ENCODE measurements at regions not wholly inside any gene's neighbourhood (a gene's known extent, or its start where the extent isn't known, plus 50 kb on each side); places are given as distances from the start of the nearest gene placed in this dataset.

- DNase-seq (ENCODE audit: extremely low read depth in 1 of 11, low read depth in 9 of 11, low spot score in 4 of 11), result peak in 1 of 11 donors; percentile 12
Observed at GRCh38 chr17:416293-417206, 63.9 kb upstream of the RPH3AL start.

- no peak for DNase-seq (ENCODE audit: extremely low read depth in 1 of 11, low read depth in 9 of 11, low spot score in 4 of 11)
Observed at GRCh38 chr17:413706-414380, 61.2 kb upstream of the RPH3AL start.

GRCh38 chr17:413016-413350 lies 60.4 kb upstream of the RPH3AL start:
- DNase-seq (ENCODE audit: extremely low read depth in 1 of 11, low read depth in 9 of 11, low spot score in 4 of 11), result no peak

- DNase-seq (ENCODE audit: extremely low read depth in 1 of 11, low read depth in 9 of 11, low spot score in 4 of 11), result peak in 3 of 11 donors; percentile 47 to 55 (median 50)
Observed at GRCh38 chr17:412211-413015, 59.8 kb upstream of the RPH3AL start.

DNA sequence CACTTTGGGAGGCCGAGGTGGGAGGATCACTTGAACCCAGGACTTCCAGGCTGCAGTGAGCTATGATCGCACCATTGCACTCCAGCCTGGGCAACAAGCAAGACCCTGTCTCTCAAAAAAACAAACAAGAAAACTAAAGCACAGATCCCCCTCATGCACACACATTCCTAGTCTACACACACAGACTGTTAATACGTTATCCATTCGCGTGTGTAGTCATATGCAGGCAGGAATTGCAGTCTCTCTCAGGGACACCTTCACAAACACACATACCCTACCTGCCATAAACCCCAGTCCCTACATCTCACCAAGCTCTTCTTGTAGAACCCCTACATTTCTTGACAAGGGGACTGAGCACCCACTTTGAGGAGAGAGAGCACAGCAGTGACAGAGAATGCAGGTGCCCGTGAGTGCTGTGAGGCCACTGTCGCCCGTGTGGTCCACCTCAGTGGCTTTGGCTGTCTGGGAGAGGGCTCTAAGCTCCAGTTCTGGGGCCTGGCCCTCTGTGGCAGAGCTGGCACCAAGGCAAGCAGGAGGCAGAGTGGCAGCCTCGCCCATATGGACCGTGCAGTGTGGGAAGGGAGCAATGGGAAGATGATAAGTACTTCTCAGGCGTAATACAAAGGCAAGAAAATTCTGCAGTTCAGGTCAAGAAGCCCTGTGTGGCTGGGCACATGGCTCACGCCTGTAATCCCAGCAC lies 59.0 kb upstream of the RPH3AL start:
- DNase-seq (ENCODE audit: extremely low read depth in 1 of 11, low read depth in 9 of 11, low spot score in 4 of 11), result no peak

- DNase-seq (ENCODE audit: extremely low read depth in 1 of 11, low read depth in 9 of 11, low spot score in 4 of 11), result peak in 1 of 11 donors; percentile 37
Observed at GRCh38 chr17:410543-411401, 58.2 kb upstream of the RPH3AL start.

DNA sequence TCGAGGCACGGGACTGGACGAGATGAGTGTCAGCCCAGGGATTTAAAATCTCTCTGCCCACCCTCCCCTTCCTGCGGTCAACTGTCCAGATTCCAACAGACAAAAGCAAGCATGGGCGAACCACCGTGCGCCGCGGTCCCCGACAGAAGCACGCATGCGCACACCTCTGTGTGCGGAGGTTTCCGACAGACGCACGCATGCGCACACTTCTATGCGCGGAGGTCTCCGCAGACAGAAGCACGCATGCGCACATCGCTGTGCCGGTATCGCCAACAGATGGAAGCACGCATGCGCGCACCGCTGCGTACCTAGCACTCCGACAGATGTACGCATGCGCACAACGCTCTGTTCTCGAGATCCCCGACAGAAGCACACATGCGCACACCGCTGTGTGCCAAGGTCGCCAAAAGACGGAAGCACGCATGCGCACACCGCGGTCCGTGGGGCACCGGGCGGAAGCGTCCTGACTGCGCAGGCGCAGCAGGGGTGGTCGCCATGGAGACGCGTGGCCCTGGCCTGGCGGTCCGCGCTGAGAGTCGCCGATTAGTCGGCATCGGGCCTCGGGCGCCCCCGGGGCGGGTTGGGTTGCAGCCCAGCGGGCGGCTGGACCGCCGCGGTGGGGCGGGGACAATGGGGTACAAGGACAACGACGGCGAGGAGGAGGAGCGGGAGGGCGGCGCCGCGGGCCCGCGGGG lies 57.4 kb upstream of the RPH3AL start:
- peak; percentile 97 to 100 (median 100) for DNase-seq (ENCODE audit: extremely low read depth in 1 of 11, low read depth in 9 of 11, low spot score in 4 of 11)

DNA sequence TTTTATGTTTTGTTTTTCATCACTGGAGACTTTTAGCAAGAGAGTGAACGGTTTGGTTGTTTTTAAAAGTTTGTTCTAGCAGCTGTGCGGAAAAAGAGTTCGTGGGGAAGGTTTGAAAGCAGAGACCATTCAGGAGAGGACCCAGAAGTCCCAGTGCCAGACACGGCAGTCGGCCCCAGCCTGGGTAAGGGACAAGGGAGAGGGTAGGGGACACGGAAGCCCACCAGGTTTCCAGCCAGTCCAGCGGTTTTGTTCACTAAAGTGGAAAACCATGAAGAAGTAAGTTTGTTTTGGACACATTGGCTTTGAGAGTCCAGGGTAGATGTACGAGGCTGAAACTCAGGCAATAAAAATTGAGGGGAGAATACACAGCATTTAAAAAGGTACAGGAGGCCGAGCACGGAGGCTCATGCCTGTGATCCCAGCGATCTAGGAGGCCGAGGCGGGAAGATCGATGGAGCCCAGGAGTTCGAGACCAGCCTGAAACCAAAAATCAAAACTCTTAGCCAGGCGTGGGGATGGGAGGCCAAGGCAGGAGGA lies 56.8 kb upstream of the RPH3AL start:
- no peak for DNase-seq (ENCODE audit: extremely low read depth in 1 of 11, low read depth in 9 of 11, low spot score in 4 of 11)

GRCh38 chr17:404703-405102 lies 52.1 kb upstream of the RPH3AL start:
- DNase-seq (ENCODE audit: extremely low read depth in 1 of 11, low read depth in 9 of 11, low spot score in 4 of 11), result no peak

Measured in renal cortex interstitium (tissue), 11 donors.